Mesenchymal stem cell (in vitro differentiated cells and primary cell): ENCODE measurements at regions not wholly inside any gene's neighbourhood (a gene's known extent, or its start where the extent isn't known, plus 50 kb on each side); places are given as distances from the start of the nearest gene placed in this dataset.

Source experiments
- DNase-seq: peaks from one replicate; pipeline ENCODE4 v3.0.0-alpha.2; 2013
- H2AFZ ChIP-seq: one replicate; pipeline ENCODE4 v1.6.1; 2013; ENCODE audit warnings: low read depth, mild to moderate bottlenecking, control low read depth, inconsistent platforms, low read length, moderate library complexity
- H2AK5ac ChIP-seq: 2 replicates; pipeline ENCODE4 v1.6.1; 2013; ENCODE audit warnings: low read length, moderate library complexity, mild to moderate bottlenecking, inconsistent platforms; ENCODE audit not compliant: severe bottlenecking
- H2BK120ac ChIP-seq: one replicate; pipeline ENCODE4 v1.6.1; 2013; ENCODE audit warnings: low read depth, mild to moderate bottlenecking, inconsistent platforms, low read length, moderate library complexity
- H2BK12ac ChIP-seq, 2 experiments: one replicate each; pipeline ENCODE4 v1.6.1; 2013; ENCODE audit warnings: inconsistent platforms in 2 of 2, low read length in 2 of 2, mild to moderate bottlenecking in 2 of 2, moderate library complexity in 2 of 2, control low read depth in 1 of 2
- H2BK15ac ChIP-seq: one replicate; pipeline ENCODE4 v1.6.1; 2013; ENCODE audit warnings: mild to moderate bottlenecking, low read depth, inconsistent platforms; ENCODE audit not compliant: poor library complexity, severe bottlenecking
- H2BK5ac ChIP-seq: 2 replicates; pipeline ENCODE4 v1.6.1; 2013; ENCODE audit warnings: low read depth, mild to moderate bottlenecking, low read length, control low read depth, inconsistent platforms; ENCODE audit not compliant: poor library complexity, severe bottlenecking
- H3K14ac ChIP-seq, 2 experiments: one replicate each; pipeline ENCODE4 v1.6.1; 2013; ENCODE audit warnings: inconsistent platforms in 2 of 2, low read length in 2 of 2, control low read depth in 1 of 2, mild to moderate bottlenecking in 1 of 2, moderate library complexity in 1 of 2
- H3K18ac ChIP-seq, 2 experiments: one replicate each; pipeline ENCODE4 v1.6.1; 2013; ENCODE audit warnings: inconsistent platforms in 2 of 2, low read length in 2 of 2, control low read depth in 1 of 2, low read depth in 1 of 2, mild to moderate bottlenecking in 1 of 2
- H3K23ac ChIP-seq, 2 experiments: one replicate each; pipeline ENCODE4 v1.6.1; 2013; ENCODE audit warnings: inconsistent platforms in 2 of 2, low read length in 2 of 2, mild to moderate bottlenecking in 2 of 2, moderate library complexity in 2 of 2, control low read depth in 1 of 2
- H3K27ac ChIP-seq: 2 replicates; pipeline ENCODE4 v1.5.1; 2013; ENCODE audit warnings: mild to moderate bottlenecking, moderate library complexity, low read length, control low read depth, inconsistent platforms; ENCODE audit not compliant: poor library complexity, severe bottlenecking
- H3K27me3 ChIP-seq, 2 experiments: 2 replicates each; pipeline versions ENCODE4 v1.6.1 to v1.7.0; 2013; ENCODE audit warnings: low read length in 2 of 2, mild to moderate bottlenecking in 2 of 2, moderate library complexity in 2 of 2, control low read depth in 1 of 2, inconsistent platforms in 1 of 2; ENCODE audit not compliant: control insufficient read depth in 1 of 2, insufficient read depth in 1 of 2
- H3K36me3 ChIP-seq, 2 experiments: 2 replicates each; pipeline versions ENCODE4 v1.6.1 to v1.7.0; 2013; ENCODE audit warnings: low read length in 2 of 2, control low read depth in 1 of 2, inconsistent platforms in 1 of 2, low read depth in 1 of 2, mild to moderate bottlenecking in 1 of 2; ENCODE audit not compliant: insufficient read depth in 2 of 2, control insufficient read depth in 1 of 2
- H3K4ac ChIP-seq, 2 experiments: one replicate each; pipeline ENCODE4 v1.6.1; 2013; ENCODE audit warnings: inconsistent platforms in 2 of 2, low read length in 2 of 2, mild to moderate bottlenecking in 2 of 2, moderate library complexity in 2 of 2, control low read depth in 1 of 2, low read depth in 1 of 2
- H3K4me1 ChIP-seq: 2 replicates; pipeline ENCODE4 v1.6.1; 2013; ENCODE audit warnings: low read depth, low read length, control low read depth; ENCODE audit not compliant: control insufficient read depth, insufficient read depth
- H3K4me2 ChIP-seq: 2 replicates; pipeline ENCODE4 v1.6.1; 2013; ENCODE audit warnings: low read length, mild to moderate bottlenecking, inconsistent platforms; ENCODE audit not compliant: poor library complexity, severe bottlenecking
- H3K4me3 ChIP-seq, 2 experiments: 2 replicates each; pipeline versions ENCODE4 v1.5.1 to v1.7.0; 2013; ENCODE audit warnings: low read length in 2 of 2, mild to moderate bottlenecking in 2 of 2, control low read depth in 1 of 2, low read depth in 1 of 2; ENCODE audit not compliant: insufficient read depth in 1 of 2
- H3K79me1 ChIP-seq: replicated peaks from 2 replicates; pipeline ENCODE4 v1.6.1; 2013; ENCODE audit warnings: mild to moderate bottlenecking, control low read depth, low read length, inconsistent platforms; ENCODE audit not compliant: poor library complexity, severe bottlenecking
- H3K9ac ChIP-seq: 2 replicates; pipeline ENCODE4 v1.7.0; 2013; ENCODE audit warnings: mild to moderate bottlenecking, low read length, moderate library complexity
- H3K9me3 ChIP-seq: 2 replicates; pipeline ENCODE4 v1.7.0; 2013; ENCODE audit warnings: mild to moderate bottlenecking, low read length; ENCODE audit not compliant: control insufficient read depth
- H4K8ac ChIP-seq: one replicate; pipeline ENCODE4 v1.6.1; 2013; ENCODE audit warnings: inconsistent platforms, mild to moderate bottlenecking, low read length, moderate library complexity
- H4K91ac ChIP-seq: one replicate; pipeline ENCODE4 v1.6.1; 2013; ENCODE audit warnings: mild to moderate bottlenecking, low read length, inconsistent platforms
- WGBS: methylation state at CpG from one replicate; pipeline ENCODE4 v1.1.7; 2013; ENCODE audit warnings: mixed read lengths; 5-methylcytosine and 5-hydroxymethylcytosine counted together

GRCh38 chr15:55113736-55114135, 83.0 kb downstream of the RSL24D1 start:
- no peak overlapping the region for H2BK120ac ChIP-seq
- H3K4me2 ChIP-seq, result no peak overlapping the region
- H3K27ac ChIP-seq, result no peak overlapping the region
- H3K4me3 ChIP-seq, result no peak overlapping the region
- H2AFZ ChIP-seq, result no peak overlapping the region
- H2BK5ac ChIP-seq, result no peak overlapping the region
- H3K4me1 ChIP-seq, result no peaks in the 10 kb centered on the region
- no peak overlapping the region for H3K14ac ChIP-seq
- H3K4ac ChIP-seq, result no peak overlapping the region
- H4K91ac ChIP-seq, result no peak overlapping the region
- DNase-seq, result no peak
- no peak overlapping the region for H3K9ac ChIP-seq
- H3K23ac ChIP-seq, result no peak overlapping the region
- 63% methylated on average over 3 of the region's 3 CpGs for WGBS
- no peaks in the 10 kb centered on the region for H3K36me3 ChIP-seq
- H3K18ac ChIP-seq, result no peak overlapping the region
- no peak overlapping the region for H4K8ac ChIP-seq
- H3K79me1 ChIP-seq, result no peaks in the 10 kb centered on the region
- no peak overlapping the region for H2BK12ac ChIP-seq
- H2AK5ac ChIP-seq, result no peak overlapping the region
- H2BK15ac ChIP-seq, result no peak overlapping the region
- no peaks in the 10 kb centered on the region for H3K9me3 ChIP-seq
- no peaks in the 10 kb centered on the region for H3K27me3 ChIP-seq

DNA sequence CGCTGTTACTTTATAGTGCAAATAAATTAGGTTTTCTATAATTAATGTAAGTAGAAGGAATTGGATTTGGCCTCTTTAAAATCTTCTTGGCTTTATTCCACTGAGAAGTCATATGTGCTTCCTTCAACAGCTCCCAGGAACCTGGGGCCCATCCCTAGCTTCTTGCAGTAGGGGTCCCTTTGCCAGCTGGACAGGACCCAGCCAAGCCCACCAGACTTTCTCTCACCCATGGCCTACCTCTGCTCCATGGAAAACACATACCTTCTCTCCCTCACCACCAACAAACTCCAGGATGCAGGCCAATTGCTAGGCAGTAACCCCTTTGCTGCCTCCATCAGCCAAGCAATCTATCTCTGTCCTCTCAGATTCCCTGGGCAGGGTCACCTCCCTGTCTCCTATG, 84.0 kb downstream of the RSL24D1 start:
- no peak overlapping the region for H2BK120ac ChIP-seq
- H3K36me3 ChIP-seq, result no peaks in the 10 kb centered on the region
- H2AFZ ChIP-seq, result no peak overlapping the region
- no peak overlapping the region for H2BK5ac ChIP-seq
- H2BK12ac ChIP-seq, result no peak overlapping the region
- no peaks in the 10 kb centered on the region for H3K27me3 ChIP-seq
- WGBS, result 88% methylated on average over 1 of the region's 1 CpG
- no peak overlapping the region for H4K91ac ChIP-seq
- H3K4me1 ChIP-seq, result no peaks in the 10 kb centered on the region
- no peaks in the 10 kb centered on the region for H3K79me1 ChIP-seq
- H3K9ac ChIP-seq, result no peak overlapping the region
- no peak overlapping the region for H2AK5ac ChIP-seq
- no peaks in the 10 kb centered on the region for H3K9me3 ChIP-seq
- no peak overlapping the region for H3K14ac ChIP-seq
- H3K27ac ChIP-seq, result no peak overlapping the region
- H3K4me2 ChIP-seq, result no peak overlapping the region
- H3K18ac ChIP-seq, result no peak overlapping the region
- H4K8ac ChIP-seq, result no peak overlapping the region
- no peak overlapping the region for H2BK15ac ChIP-seq
- DNase-seq, result no peak
- no peak overlapping the region for H3K4ac ChIP-seq
- H3K4me3 ChIP-seq, result no peak overlapping the region
- H3K23ac ChIP-seq, result no peak overlapping the region

GRCh38 chr15:55110446-55110845, 86.3 kb downstream of the RSL24D1 start:
- H3K79me1 ChIP-seq, result no peaks in the 10 kb centered on the region
- no peak overlapping the region for H2BK12ac ChIP-seq
- DNase-seq, result no peak
- no peaks in the 10 kb centered on the region for H3K27me3 ChIP-seq
- no peak overlapping the region for H3K14ac ChIP-seq
- H3K36me3 ChIP-seq, result no peaks in the 10 kb centered on the region
- H2BK5ac ChIP-seq, result no peak overlapping the region
- H2AK5ac ChIP-seq, result no peak overlapping the region
- H3K9ac ChIP-seq, result no peak overlapping the region
- 28% methylated on average over 3 of the region's 3 CpGs for WGBS
- no peak overlapping the region for H4K8ac ChIP-seq
- no peak overlapping the region for H3K4me2 ChIP-seq
- H3K27ac ChIP-seq, result no peak overlapping the region
- H3K4me1 ChIP-seq, result no peaks in the 10 kb centered on the region
- H3K23ac ChIP-seq, result no peak overlapping the region
- no peaks in the 10 kb centered on the region for H3K9me3 ChIP-seq
- H3K4ac ChIP-seq, result no peak overlapping the region
- no peak overlapping the region for H4K91ac ChIP-seq
- no peak overlapping the region for H2BK120ac ChIP-seq
- no peak overlapping the region for H2BK15ac ChIP-seq
- H2AFZ ChIP-seq, result no peak overlapping the region
- no peak overlapping the region for H3K4me3 ChIP-seq
- no peak overlapping the region for H3K18ac ChIP-seq

DNA sequence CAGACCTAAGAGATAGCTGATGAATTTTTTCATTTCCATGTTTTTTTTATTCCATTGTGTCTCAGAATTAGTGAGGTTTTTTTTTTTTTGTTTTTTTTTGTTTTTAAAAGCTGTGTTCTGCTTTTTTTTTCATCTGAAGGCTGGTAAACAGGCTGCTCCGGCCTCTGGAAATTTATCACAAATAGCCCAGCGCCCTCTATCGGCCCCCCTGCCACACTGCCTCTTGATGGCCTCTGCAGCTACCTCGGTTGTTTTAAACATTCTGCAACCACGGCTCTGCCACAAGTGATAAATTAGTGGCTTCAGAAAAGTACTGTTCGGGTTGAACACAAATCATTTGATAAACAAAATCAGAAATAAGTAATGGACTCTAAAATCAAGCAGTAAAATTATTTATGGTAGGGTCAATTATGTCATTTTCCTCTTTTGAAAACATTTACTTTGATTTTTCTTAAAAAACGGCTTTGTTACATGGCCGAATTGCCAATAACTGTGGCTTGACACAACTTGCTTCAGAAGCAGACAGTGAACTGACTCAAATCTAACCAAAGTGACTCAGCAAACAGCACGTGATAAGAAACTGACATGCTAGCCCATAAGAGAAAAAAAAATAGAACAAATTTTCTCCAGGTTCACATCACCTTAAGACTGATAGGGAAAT, 87.8 kb downstream of the RSL24D1 start:
- no peak overlapping the region for H4K8ac ChIP-seq
- H3K14ac ChIP-seq, result no peak overlapping the region
- H3K4me1 ChIP-seq, result no peaks in the 10 kb centered on the region
- no peaks in the 10 kb centered on the region for H3K9me3 ChIP-seq
- H3K4ac ChIP-seq, result no peak overlapping the region
- H2BK12ac ChIP-seq, result no peak overlapping the region
- H2AFZ ChIP-seq, result no peak overlapping the region
- 25% methylated on average over 5 of the region's 9 CpGs for WGBS
- no peak overlapping the region for H4K91ac ChIP-seq
- H2BK15ac ChIP-seq, result no peak overlapping the region
- no peaks in the 10 kb centered on the region for H3K79me1 ChIP-seq
- H3K36me3 ChIP-seq, result no peaks in the 10 kb centered on the region
- H3K27ac ChIP-seq, result no peak overlapping the region
- DNase-seq, result peak; percentile 17
- H3K9ac ChIP-seq, result no peak overlapping the region
- no peak overlapping the region for H2AK5ac ChIP-seq
- H3K4me2 ChIP-seq, result no peak overlapping the region
- no peak overlapping the region for H3K4me3 ChIP-seq
- H3K23ac ChIP-seq, result no peak overlapping the region
- H2BK120ac ChIP-seq, result no peak overlapping the region
- no peaks in the 10 kb centered on the region for H3K27me3 ChIP-seq
- no peak overlapping the region for H3K18ac ChIP-seq
- H2BK5ac ChIP-seq, result no peak overlapping the region
